Islet of Langerhans (tissue), 1 donor: ENCODE measurements at regions not wholly inside any gene's neighbourhood (a gene's known extent, or its start where the extent isn't known, plus 50 kb on each side); places are given as distances from the start of the nearest gene placed in this dataset.
"Not testable (repeated sequence)": the region's sequence is repeated elsewhere in the genome, so short reads cannot be mapped to it uniquely, and the experiment has no call there.

Source experiments
- FAIRE-seq: peaks from one replicate; lab custom pipeline; 2011; peaks lifted over from hg19 to GRCh38; lab: Jason Lieb, UNC

- FAIRE-seq, result no peak
Measured at GRCh38 chr20:59462249-59462648, 142.1 kb upstream of the PHACTR3 start.

- FAIRE-seq, result no peak
Measured at GRCh38 chr20:59463541-59463940, 140.8 kb upstream of the PHACTR3 start.

GRCh38 chr20:59466107-59466815 lies 138.1 kb upstream of the PHACTR3 start:
- no peak for FAIRE-seq

- FAIRE-seq, result no peak
Measured at GRCh38 chr20:59468831-59469230, 135.5 kb upstream of the PHACTR3 start.

- no peak for FAIRE-seq
Measured at GRCh38 chr20:59469267-59470252, 134.8 kb upstream of the PHACTR3 start.

- no peak for FAIRE-seq
Measured at GRCh38 chr20:59470521-59470920, 133.8 kb upstream of the PHACTR3 start.

- FAIRE-seq, result no peak
Measured at GRCh38 chr20:59471653-59472421, 132.5 kb upstream of the PHACTR3 start.

- no peak for FAIRE-seq
Measured at GRCh38 chr20:59473742-59474141, 130.6 kb upstream of the PHACTR3 start.

- no peak for FAIRE-seq
Measured at GRCh38 chr20:59481067-59481466, 123.3 kb upstream of the PHACTR3 start.

- FAIRE-seq, result no peak
Measured at GRCh38 chr20:59481477-59482018, 122.8 kb upstream of the PHACTR3 start.

- no peak for FAIRE-seq
Measured at GRCh38 chr20:59482351-59483187, 121.8 kb upstream of the PHACTR3 start.

GRCh38 chr20:59483481-59483880 lies 120.9 kb upstream of the PHACTR3 start:
- FAIRE-seq, result no peak

- no peak for FAIRE-seq
Measured at GRCh38 chr20:59484228-59484627, 120.1 kb upstream of the PHACTR3 start.

GRCh38 chr20:59485576-59486454 lies 118.5 kb upstream of the PHACTR3 start:
- FAIRE-seq, result no peak

- not testable (repeated sequence) for FAIRE-seq
Measured at GRCh38 chr20:59488459-59488858, 115.9 kb upstream of the PHACTR3 start.

GRCh38 chr20:59490196-59491004 lies 113.9 kb upstream of the PHACTR3 start:
- FAIRE-seq, result not testable (repeated sequence)

GRCh38 chr20:59491884-59492283 lies 112.5 kb upstream of the PHACTR3 start:
- no peak for FAIRE-seq

GRCh38 chr20:59493926-59494325 lies 110.4 kb upstream of the PHACTR3 start:
- FAIRE-seq, result no peak

GRCh38 chr20:59495166-59495565 lies 109.2 kb upstream of the PHACTR3 start:
- FAIRE-seq, result no peak
